Neural cell (in vitro differentiated cells): ENCODE measurements at regions not wholly inside any gene's neighbourhood (a gene's known extent, or its start where the extent isn't known, plus 50 kb on each side); places are given as distances from the start of the nearest gene placed in this dataset.
"Not testable (repeated sequence)": the region's sequence is repeated elsewhere in the genome, so short reads cannot be mapped to it uniquely, and the experiment has no call there.

Experiments
- H2AFZ ChIP-seq: fragments of 200-600, 300-800 bp; sonication (generic), shearing (Covaris generic); 2 replicates; pipeline ENCODE4 v1.6.0; 2014; ENCODE audit warnings: low read depth, mild to moderate bottlenecking, antibody characterized with exemption, low read length, moderate library complexity
- H3F3A ChIP-seq: fragments of 200-600 bp; shearing (Covaris generic); 2 replicates; pipeline ENCODE4 v1.6.1; 2016; ENCODE audit warnings: mild to moderate bottlenecking, moderate library complexity, mixed read lengths, antibody characterized with exemption, low read length; ENCODE audit not compliant: insufficient read depth, poor library complexity, severe bottlenecking
- H3K27ac ChIP-seq: fragments of 200-600, 300-800 bp; sonication (generic), shearing (Covaris generic); 2 replicates; pipeline ENCODE4 v1.5.1; 2014; ENCODE audit warnings: mild to moderate bottlenecking, low read length, moderate library complexity
- H3K27me3 ChIP-seq: fragments of 300-800, 200-600 bp; sonication (generic), shearing (Covaris generic); 2 replicates; pipeline ENCODE4 v1.6.0; 2014; ENCODE audit warnings: mild to moderate bottlenecking, low read depth, low read length, moderate library complexity; ENCODE audit not compliant: insufficient read depth
- H3K36me3 ChIP-seq: fragments of 300-800, 200-600 bp; sonication (generic), shearing (Covaris generic); 2 replicates; pipeline ENCODE4 v1.5.1; 2014; ENCODE audit warnings: mild to moderate bottlenecking, antibody characterized with exemption, low read length, moderate library complexity; ENCODE audit not compliant: insufficient read depth
- H3K4me2 ChIP-seq: fragments of 300-800, 200-600 bp; sonication (generic), shearing (Covaris generic); 2 replicates; pipeline ENCODE4 v1.6.0; 2014; ENCODE audit warnings: mild to moderate bottlenecking, low read length
- H3K4me3 ChIP-seq: fragments of 300-800, 200-600 bp; sonication (generic), shearing (Covaris generic); 2 replicates; pipeline ENCODE4 v1.5.1; 2014; ENCODE audit warnings: mild to moderate bottlenecking, low read length, moderate library complexity
- H3K79me2 ChIP-seq: fragments of 200-600 bp; shearing (Covaris generic); replicated peaks from 2 replicates; pipeline ENCODE4 v1.6.0; 2014; ENCODE audit warnings: mild to moderate bottlenecking, low read length, moderate library complexity; ENCODE audit not compliant: insufficient read depth
- H3K9ac ChIP-seq: fragments of 300-800, 200-600 bp; sonication (generic), shearing (Covaris generic); 2 replicates; pipeline ENCODE4 v1.6.1; 2016; ENCODE audit warnings: mild to moderate bottlenecking, low read length, mixed read lengths
- H3K9me2 ChIP-seq: fragments of 200-600 bp; shearing (Covaris generic); 2 replicates; pipeline ENCODE4 v1.6.1; 2016; ENCODE audit warnings: mild to moderate bottlenecking, low read length, mixed read lengths; ENCODE audit not compliant: insufficient read depth
- H3K9me3 ChIP-seq: fragments of 200-600, 300-800 bp; sonication (generic), shearing (Covaris generic); 2 replicates; pipeline ENCODE4 v1.6.1; 2016; ENCODE audit warnings: mild to moderate bottlenecking, mixed run types, low read length, moderate library complexity, mixed read lengths
- H4K20me1 ChIP-seq: fragments of 200-600 bp; shearing (Covaris generic); 2 replicates; pipeline ENCODE4 v1.6.1; 2016; ENCODE audit warnings: mild to moderate bottlenecking, mixed run types; ENCODE audit not compliant: insufficient read depth
- EP300 ChIP-seq: fragments of 450-650 bp; conservative IDR thresholded peaks from 2 replicates; pipeline ENCODE4 v1.6.1; 2014; ENCODE audit warnings: antibody characterized with exemption, mild to moderate bottlenecking, moderate library complexity; ENCODE audit not compliant: poor library complexity, severe bottlenecking
- EZH2 ChIP-seq: fragments of 200-600, 300-800 bp; shearing (Covaris generic), sonication (generic); IDR thresholded peaks from 2 replicates; pipeline ENCODE4 v1.6.1; 2014; ENCODE audit warnings: antibody characterized with exemption, low read length, borderline replicate concordance, mild to moderate bottlenecking; ENCODE audit not compliant: insufficient read depth, poor library complexity, severe bottlenecking
- MXI1 ChIP-seq: fragments of 450-650 bp; conservative IDR thresholded peaks from 2 replicates; pipeline ENCODE4 v1.6.1; 2014; ENCODE audit warnings: antibody characterized with exemption, mild to moderate bottlenecking; ENCODE audit not compliant: poor library complexity, severe bottlenecking
- POLR2AphosphoS5 ChIP-seq: IDR thresholded peaks from 2 replicates; pipeline ENCODE4 v1.6.1; 2012
- RAD21 ChIP-seq: fragments of 450-650 bp; conservative IDR thresholded peaks from 2 replicates; pipeline ENCODE4 v1.6.1; 2014; ENCODE audit warnings: antibody characterized with exemption, mild to moderate bottlenecking, moderate library complexity
- SMC3 ChIP-seq: fragments of 450-650 bp; conservative IDR thresholded peaks from 2 replicates; pipeline ENCODE4 v1.6.1; 2014; ENCODE audit warnings: antibody characterized with exemption, mild to moderate bottlenecking, moderate library complexity; ENCODE audit not compliant: poor library complexity
- TAF1 ChIP-seq: IDR thresholded peaks from 2 replicates; pipeline ENCODE4 v1.6.1; 2012; ENCODE audit warnings: low read depth
- TF ChIP-seq, protein P1 (sequence below): fragments of 450-650 bp; IDR thresholded peaks from 2 replicates; pipeline ENCODE4 v1.5.1; 2014; ENCODE audit warnings: antibody characterized with exemption, mild to moderate bottlenecking, moderate library complexity; ENCODE audit not compliant: poor library complexity, severe bottlenecking
- TF ChIP-seq, protein P2 (sequence below): IDR thresholded peaks from 2 replicates; pipeline ENCODE4 v1.6.1; 2012; ENCODE audit warnings: borderline replicate concordance

DNA sequence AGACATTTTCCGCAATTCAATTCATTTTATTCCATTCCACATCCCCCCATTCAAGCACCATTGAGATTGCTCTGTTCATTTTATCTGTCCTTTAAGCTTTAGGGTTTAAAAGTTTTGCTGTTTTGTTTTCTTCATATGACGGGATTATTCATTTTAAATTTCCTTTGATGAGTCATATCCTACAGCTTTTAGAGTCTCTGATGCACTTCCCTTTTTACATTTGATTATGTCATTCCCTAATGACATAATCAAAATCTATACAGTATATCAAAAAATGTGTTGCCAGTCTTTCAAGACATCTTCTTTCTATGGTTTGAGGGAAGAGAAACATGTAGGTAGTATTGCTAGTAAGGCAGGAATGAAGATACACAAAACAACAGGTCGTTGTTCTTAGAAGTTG, 456.3 kb downstream of the PDGFC start:
- Histone ChIP-seq H3K79me2 (no peaks in the 10 kb centered on the region), H3K36me3 (no peaks in the 10 kb centered on the region), H3K9me3 (no peaks in the 10 kb centered on the region), H3K27me3 (no peaks in the 10 kb centered on the region), H3K27ac (no peak overlapping the region), H2AFZ (no peak overlapping the region), H3K4me2 (no peak overlapping the region), H4K20me1 (no peaks in the 10 kb centered on the region), H3F3A (no peaks in the 10 kb centered on the region), H3K9me2 (no peaks in the 10 kb centered on the region), H3K9ac (no peak overlapping the region), H3K4me3 (no peak overlapping the region)
- no peak for TF ChIP-seq POLR2AphosphoS5
- TF ChIP-seq, protein P1, sequence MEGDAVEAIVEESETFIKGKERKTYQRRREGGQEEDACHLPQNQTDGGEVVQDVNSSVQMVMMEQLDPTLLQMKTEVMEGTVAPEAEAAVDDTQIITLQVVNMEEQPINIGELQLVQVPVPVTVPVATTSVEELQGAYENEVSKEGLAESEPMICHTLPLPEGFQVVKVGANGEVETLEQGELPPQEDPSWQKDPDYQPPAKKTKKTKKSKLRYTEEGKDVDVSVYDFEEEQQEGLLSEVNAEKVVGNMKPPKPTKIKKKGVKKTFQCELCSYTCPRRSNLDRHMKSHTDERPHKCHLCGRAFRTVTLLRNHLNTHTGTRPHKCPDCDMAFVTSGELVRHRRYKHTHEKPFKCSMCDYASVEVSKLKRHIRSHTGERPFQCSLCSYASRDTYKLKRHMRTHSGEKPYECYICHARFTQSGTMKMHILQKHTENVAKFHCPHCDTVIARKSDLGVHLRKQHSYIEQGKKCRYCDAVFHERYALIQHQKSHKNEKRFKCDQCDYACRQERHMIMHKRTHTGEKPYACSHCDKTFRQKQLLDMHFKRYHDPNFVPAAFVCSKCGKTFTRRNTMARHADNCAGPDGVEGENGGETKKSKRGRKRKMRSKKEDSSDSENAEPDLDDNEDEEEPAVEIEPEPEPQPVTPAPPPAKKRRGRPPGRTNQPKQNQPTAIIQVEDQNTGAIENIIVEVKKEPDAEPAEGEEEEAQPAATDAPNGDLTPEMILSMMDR, result no peak
- no peak for TF ChIP-seq RAD21
- no peak for TF ChIP-seq EZH2
- TF ChIP-seq MXI1, result no peak
- TF ChIP-seq SMC3, result no peak
- no peak for TF ChIP-seq TAF1

DNA sequence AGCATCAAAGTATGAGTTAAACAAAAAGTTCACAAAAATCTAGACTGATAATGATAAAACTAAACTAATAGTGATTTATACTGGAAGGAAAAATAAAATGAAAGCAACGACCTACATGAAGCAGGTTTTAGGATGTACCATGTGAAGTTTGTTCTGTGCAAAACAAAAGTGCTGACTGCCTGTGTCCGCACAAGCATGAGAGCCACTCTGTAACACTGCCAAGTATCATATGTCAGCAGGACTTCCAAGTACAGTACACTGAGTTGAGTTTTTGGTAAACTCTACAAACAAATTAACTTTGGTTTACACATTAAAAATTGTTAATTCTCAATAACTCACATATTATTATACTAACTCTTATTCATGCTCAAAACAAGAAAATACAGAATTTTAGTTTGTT, 459.0 kb downstream of the PDGFC start:
- Histone ChIP-seq H3K9me3 (no peaks in the 10 kb centered on the region), H3K9ac (no peak overlapping the region), H3K79me2 (no peaks in the 10 kb centered on the region), H3K27me3 (no peaks in the 10 kb centered on the region), H3K4me3 (no peak overlapping the region), H3K9me2 (no peaks in the 10 kb centered on the region), H4K20me1 (no peaks in the 10 kb centered on the region), H3K27ac (no peak overlapping the region), H3F3A (no peaks in the 10 kb centered on the region), H2AFZ (no peak overlapping the region), H3K4me2 (no peak overlapping the region), H3K36me3 (no peaks in the 10 kb centered on the region)
- no peak for TF ChIP-seq EZH2
- TF ChIP-seq POLR2AphosphoS5, result no peak
- no peak for TF ChIP-seq SMC3
- TF ChIP-seq MXI1, result no peak
- TF ChIP-seq, protein P1, result no peak
- no peak for TF ChIP-seq TAF1
- TF ChIP-seq, protein P2, sequence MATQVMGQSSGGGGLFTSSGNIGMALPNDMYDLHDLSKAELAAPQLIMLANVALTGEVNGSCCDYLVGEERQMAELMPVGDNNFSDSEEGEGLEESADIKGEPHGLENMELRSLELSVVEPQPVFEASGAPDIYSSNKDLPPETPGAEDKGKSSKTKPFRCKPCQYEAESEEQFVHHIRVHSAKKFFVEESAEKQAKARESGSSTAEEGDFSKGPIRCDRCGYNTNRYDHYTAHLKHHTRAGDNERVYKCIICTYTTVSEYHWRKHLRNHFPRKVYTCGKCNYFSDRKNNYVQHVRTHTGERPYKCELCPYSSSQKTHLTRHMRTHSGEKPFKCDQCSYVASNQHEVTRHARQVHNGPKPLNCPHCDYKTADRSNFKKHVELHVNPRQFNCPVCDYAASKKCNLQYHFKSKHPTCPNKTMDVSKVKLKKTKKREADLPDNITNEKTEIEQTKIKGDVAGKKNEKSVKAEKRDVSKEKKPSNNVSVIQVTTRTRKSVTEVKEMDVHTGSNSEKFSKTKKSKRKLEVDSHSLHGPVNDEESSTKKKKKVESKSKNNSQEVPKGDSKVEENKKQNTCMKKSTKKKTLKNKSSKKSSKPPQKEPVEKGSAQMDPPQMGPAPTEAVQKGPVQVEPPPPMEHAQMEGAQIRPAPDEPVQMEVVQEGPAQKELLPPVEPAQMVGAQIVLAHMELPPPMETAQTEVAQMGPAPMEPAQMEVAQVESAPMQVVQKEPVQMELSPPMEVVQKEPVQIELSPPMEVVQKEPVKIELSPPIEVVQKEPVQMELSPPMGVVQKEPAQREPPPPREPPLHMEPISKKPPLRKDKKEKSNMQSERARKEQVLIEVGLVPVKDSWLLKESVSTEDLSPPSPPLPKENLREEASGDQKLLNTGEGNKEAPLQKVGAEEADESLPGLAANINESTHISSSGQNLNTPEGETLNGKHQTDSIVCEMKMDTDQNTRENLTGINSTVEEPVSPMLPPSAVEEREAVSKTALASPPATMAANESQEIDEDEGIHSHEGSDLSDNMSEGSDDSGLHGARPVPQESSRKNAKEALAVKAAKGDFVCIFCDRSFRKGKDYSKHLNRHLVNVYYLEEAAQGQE, result no peak
- no peak for TF ChIP-seq RAD21
- no peak for TF ChIP-seq EP300

DNA sequence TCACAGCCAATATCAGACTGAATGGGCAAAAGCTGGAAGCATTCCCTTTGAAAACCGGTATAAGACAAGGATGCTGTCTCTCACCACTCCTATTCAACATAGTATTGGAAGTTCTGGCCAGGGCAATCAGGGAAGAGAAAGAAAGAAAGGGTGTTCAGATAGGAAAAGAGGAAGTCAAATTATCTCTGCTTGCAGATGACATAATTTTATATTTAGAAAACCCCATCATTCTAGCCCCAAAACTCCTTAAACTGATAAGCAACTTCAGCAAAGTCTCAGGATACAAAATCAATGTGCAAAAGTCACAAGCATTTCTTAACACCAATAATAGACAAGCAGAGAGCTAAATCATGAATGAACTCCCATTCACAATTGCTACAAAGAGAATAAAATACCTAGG, 461.7 kb downstream of the PDGFC start:
- not testable (repeated sequence) for H3K9me2 ChIP-seq, H3K79me2 ChIP-seq, H3K9me3 ChIP-seq, H3K9ac ChIP-seq, H3K4me3 ChIP-seq, H2AFZ ChIP-seq, H3F3A ChIP-seq, H3K36me3 ChIP-seq, H3K27me3 ChIP-seq, H3K4me2 ChIP-seq, H4K20me1 ChIP-seq, H3K27ac ChIP-seq
